MCF 10A (cell line): ENCODE measurements at regions not wholly inside any gene's neighbourhood (a gene's known extent, or its start where the extent isn't known, plus 50 kb on each side); places are given as distances from the start of the nearest gene placed in this dataset.
A peak's percentile ranks its signal among the peaks of the same experiment; 100 is the strongest.
"Not testable (repeated sequence)": the region's sequence is repeated elsewhere in the genome, so short reads cannot be mapped to it uniquely, and the experiment has no call there.

Source experiments
- BruUV-seq: library from RNA; stranded (reverse); fragments of 400-500 nt; replicated peaks from 2 replicates; lab custom pipeline; 2021; lab: Mats Ljungman, UMichigan
- CTCF ChIA-PET: fragments of 300-600 bp; sonication (Branson Sonifier 250); formaldehyde crosslinking; extraction: SDS; loops from one replicate; lab custom pipeline; 2021; ENCODE audit warnings: antibody characterized with exemption, inconsistent platforms; lab: Yijun Ruan, JAX
- POLR2A ChIA-PET: fragments of 300-600, 350-650 bp; sonication (Branson Sonifier 250); formaldehyde crosslinking; extraction: SDS; loops from one replicate; lab custom pipeline; 2020; ENCODE audit warnings: antibody characterized with exemption, inconsistent platforms; lab: Yijun Ruan, JAX
- DNase-seq: peaks from one replicate; pipeline ENCODE4 v3.0.0-alpha.2; 2018; ENCODE audit not compliant: unreplicated experiment
- H3K27ac Mint-ChIP-seq: one replicate; pipeline ENCODE4 v1.8.0; 2022; ENCODE audit warnings: mild to moderate bottlenecking, low read depth, mixed read lengths; ENCODE audit not compliant: unreplicated experiment
- H3K27me3 Mint-ChIP-seq: one replicate; pipeline ENCODE4 v1.8.0; 2022; ENCODE audit warnings: mixed read lengths; ENCODE audit not compliant: insufficient read depth, unreplicated experiment
- H3K36me3 Mint-ChIP-seq: one replicate; pipeline ENCODE4 v1.8.0; 2022; ENCODE audit warnings: mild to moderate bottlenecking, moderate library complexity, mixed read lengths; ENCODE audit not compliant: insufficient read depth, unreplicated experiment
- H3K4me1 Mint-ChIP-seq: one replicate; pipeline ENCODE4 v1.8.0; 2022; ENCODE audit warnings: mixed read lengths; ENCODE audit not compliant: insufficient read depth, unreplicated experiment
- H3K4me3 Mint-ChIP-seq: one replicate; pipeline ENCODE4 v1.8.0; 2022; ENCODE audit warnings: mild to moderate bottlenecking, moderate library complexity, mixed read lengths; ENCODE audit not compliant: unreplicated experiment
- H3K9me3 Mint-ChIP-seq: one replicate; pipeline ENCODE4 v1.8.0; 2022; ENCODE audit warnings: mixed read lengths; ENCODE audit not compliant: unreplicated experiment
- intact Hi-C: fragments of 100-400 bp; cut with micrococcal nuclease; formaldehyde crosslinking; loops from 2 replicates; pipeline ENCODE4 v1.14.1; 2022
- TF ChIP-seq, protein P1 (sequence below): fragments of 200-600 bp; IDR thresholded peaks from one replicate; pipeline ENCODE4 v1.8.0; 2022; ENCODE audit warnings: antibody characterized with exemption, mild to moderate bottlenecking; ENCODE audit not compliant: unreplicated experiment

DNA sequence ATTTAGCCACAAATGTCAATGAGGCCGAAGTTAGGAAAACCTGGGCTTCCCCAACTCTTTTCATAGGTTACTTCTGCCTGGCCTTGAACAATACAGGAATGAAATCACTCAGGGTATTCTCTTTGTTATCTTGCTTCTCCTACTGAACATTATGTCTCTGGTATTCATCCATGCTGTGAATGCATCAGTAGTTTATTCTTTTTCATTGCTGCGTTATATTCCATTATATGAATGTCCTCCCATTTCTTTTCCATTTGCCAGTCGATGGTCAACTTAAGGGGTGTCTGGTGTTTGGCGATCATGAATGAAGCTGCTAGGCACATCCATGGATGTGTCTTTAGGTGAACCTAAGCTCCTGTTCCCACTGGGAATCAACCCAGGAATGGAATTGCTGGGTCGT, 128.3 kb downstream of the CRLF3 start:
- DNase-seq: no peak
- Mint-ChIP-seq H3K4me3 (no peak overlapping the region), H3K27me3 (no peaks in the 10 kb centered on the region), H3K4me1 (peaks cover 10% of the 10 kb centered on the region), H3K27ac (no peak overlapping the region), H3K9me3 (no peaks in the 10 kb centered on the region), H3K36me3 (no peaks in the 10 kb centered on the region)
- POLR2A ChIA-PET: no interaction called here
- CTCF ChIA-PET: interaction anchor here (0.6 kb wide), 1 partner anchor 89 kb away, joined by 4 read pairs; no protein-coding TSS in a partner anchor
- intact Hi-C loops: no loop called here
- no TSS peak for BruUV-seq
- TF ChIP-seq, protein P1, sequence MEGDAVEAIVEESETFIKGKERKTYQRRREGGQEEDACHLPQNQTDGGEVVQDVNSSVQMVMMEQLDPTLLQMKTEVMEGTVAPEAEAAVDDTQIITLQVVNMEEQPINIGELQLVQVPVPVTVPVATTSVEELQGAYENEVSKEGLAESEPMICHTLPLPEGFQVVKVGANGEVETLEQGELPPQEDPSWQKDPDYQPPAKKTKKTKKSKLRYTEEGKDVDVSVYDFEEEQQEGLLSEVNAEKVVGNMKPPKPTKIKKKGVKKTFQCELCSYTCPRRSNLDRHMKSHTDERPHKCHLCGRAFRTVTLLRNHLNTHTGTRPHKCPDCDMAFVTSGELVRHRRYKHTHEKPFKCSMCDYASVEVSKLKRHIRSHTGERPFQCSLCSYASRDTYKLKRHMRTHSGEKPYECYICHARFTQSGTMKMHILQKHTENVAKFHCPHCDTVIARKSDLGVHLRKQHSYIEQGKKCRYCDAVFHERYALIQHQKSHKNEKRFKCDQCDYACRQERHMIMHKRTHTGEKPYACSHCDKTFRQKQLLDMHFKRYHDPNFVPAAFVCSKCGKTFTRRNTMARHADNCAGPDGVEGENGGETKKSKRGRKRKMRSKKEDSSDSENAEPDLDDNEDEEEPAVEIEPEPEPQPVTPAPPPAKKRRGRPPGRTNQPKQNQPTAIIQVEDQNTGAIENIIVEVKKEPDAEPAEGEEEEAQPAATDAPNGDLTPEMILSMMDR: no peak

DNA sequence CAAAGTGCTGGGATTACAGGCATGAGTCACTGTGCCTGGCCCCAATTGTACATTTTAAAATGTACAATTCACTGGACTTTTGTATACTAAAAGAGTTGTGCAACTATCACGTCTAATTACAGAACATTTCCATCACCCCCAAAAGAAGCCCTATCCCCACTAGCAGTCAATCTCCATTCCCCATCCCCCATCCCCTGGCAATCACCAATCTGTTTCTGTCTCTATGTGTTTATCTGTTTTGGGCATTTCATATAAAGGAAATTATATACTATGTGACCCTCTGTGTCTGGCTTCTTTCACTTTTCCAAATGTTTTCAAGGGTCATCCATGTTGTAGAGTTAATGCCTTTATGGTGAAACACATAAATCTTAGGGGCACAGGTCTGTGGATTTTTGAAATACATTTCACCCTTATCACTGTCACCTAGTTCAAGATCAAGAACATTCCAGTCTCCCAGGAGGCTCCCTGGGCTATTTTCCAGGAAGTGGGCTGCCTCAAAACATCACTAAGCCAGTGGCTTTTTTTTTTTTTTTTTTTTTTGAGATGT, 129.2 kb downstream of the CRLF3 start:
- peaks cover 10% of the 10 kb centered on the region for H3K4me1 Mint-ChIP-seq
- H3K27ac Mint-ChIP-seq, intact Hi-C loops, H3K4me3 Mint-ChIP-seq, CTCF ChIA-PET, POLR2A ChIA-PET, H3K9me3 Mint-ChIP-seq, BruUV-seq, H3K27me3 Mint-ChIP-seq, H3K36me3 Mint-ChIP-seq: not testable (repeated sequence)
- peak; percentile 14 for DNase-seq

DNA sequence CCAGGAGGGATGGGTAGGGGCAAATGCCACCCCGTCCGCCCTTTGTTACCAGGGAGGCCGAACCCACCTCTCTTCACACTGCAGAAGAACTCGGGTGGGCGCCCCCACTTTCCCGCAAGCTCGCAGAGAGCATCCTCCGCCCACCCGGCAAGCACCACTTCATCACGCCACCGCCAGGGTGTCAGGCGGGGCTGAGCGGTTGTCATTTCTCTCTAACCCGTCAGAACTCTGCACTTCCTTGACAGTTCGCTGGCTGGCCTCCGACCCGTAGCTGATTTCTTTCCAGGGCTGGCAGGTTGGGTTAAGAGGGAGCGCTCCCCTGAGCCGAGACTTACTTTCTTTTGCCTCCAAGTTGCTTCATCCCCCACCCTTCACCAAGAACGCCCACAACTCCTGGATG, 130.7 kb downstream of the CRLF3 start:
- H3K27me3 Mint-ChIP-seq, intact Hi-C loops, H3K4me3 Mint-ChIP-seq, BruUV-seq, H3K27ac Mint-ChIP-seq, H3K36me3 Mint-ChIP-seq, H3K9me3 Mint-ChIP-seq, CTCF ChIA-PET, DNase-seq, POLR2A ChIA-PET: not testable (repeated sequence)
- H3K4me1 Mint-ChIP-seq: peaks cover 10% of the 10 kb centered on the region

DNA sequence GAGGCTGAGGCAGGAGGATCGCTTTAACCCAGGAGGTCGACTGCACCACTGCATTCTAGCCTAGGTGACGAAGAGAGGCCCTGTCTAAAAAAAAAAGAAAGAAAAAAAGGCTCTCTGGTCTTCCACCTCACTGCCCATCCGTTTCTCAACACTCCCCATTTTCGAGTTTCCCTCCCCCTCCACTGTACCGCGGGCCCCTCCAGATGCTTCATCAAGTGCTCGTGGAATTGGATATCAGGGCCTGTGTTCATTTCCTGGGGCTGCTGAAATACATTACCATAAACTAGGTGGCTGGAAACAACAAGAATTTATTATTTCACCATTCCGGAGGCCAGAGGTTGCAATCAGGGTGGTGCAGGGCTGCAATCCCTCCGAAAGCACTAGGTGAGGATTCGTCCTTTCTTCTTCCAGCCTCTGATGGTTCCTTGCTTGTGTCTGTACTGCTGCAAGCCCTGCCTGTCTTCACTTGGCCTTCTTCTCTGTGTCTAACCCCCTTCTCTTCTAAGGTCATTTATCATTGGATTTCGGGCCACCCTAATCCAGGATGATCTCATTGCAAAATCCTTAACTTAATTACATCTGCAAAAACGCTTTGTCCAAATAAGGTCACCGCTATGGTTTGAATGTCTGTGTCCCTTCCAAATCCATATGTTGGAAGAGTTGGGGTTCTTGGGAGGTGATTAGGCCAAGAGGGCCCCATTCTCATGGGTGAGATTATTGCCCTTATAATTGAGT, 135.1 kb downstream of the CRLF3 start:
- H3K4me1 Mint-ChIP-seq, H3K36me3 Mint-ChIP-seq, DNase-seq, H3K9me3 Mint-ChIP-seq, H3K27me3 Mint-ChIP-seq, POLR2A ChIA-PET, H3K27ac Mint-ChIP-seq, H3K4me3 Mint-ChIP-seq, BruUV-seq, intact Hi-C loops: not testable (repeated sequence)
- CTCF ChIA-PET: interaction anchor here (1.4 kb wide), 1 partner anchor 8 kb away, joined by 5 read pairs; no protein-coding TSS in a partner anchor

DNA sequence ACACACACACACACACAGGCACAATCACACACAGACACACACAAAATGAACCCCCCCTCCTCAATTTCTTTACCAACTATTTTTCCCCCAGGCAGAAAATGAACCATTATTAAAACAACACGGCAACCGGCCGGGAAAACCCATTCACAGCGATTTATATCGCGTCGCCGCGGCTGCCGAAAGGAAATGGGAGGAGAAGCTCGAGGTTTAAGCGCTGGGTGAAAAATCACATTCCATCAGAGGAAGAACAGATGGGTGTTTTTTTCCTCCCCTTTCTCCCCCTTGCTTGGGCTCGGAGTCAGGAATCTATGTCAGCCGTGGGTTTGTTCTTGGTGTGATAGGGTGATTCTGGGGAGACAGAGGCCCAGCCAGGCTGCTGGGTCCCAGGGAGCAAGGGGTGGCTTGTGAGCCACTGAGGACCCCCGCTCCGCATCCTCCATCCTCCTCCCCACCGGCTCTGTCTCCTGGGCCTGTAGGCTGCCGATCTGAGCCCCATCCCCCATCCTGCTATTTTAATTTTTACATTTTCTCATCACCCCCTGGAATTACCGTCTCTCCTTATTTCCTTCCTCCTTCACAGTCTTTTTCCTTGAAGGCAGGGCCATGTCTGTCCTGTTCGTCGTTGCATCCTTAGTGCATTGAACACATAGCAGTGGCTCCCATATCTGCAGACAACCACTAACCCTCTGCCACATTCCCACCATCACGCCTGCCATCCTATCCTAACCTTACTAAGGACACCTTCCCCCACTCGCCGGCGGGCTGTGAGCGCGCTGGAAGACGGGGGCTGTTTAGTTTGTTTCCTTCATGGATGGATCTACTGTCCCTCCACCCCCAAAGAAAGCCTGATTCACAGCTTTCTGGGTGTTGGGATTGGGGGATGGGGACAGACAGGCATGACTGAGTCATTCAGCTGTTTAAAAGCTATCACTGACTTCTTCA, 137.7 kb downstream of the CRLF3 start:
- DNase-seq, H3K27me3 Mint-ChIP-seq, POLR2A ChIA-PET, H3K36me3 Mint-ChIP-seq, H3K4me3 Mint-ChIP-seq, BruUV-seq, H3K9me3 Mint-ChIP-seq, H3K27ac Mint-ChIP-seq, H3K4me1 Mint-ChIP-seq, intact Hi-C loops: not testable (repeated sequence)
- CTCF ChIA-PET: interaction anchor here (1.2 kb wide), 1 partner anchor 11 kb away, joined by 4 read pairs; no protein-coding TSS in a partner anchor

DNA sequence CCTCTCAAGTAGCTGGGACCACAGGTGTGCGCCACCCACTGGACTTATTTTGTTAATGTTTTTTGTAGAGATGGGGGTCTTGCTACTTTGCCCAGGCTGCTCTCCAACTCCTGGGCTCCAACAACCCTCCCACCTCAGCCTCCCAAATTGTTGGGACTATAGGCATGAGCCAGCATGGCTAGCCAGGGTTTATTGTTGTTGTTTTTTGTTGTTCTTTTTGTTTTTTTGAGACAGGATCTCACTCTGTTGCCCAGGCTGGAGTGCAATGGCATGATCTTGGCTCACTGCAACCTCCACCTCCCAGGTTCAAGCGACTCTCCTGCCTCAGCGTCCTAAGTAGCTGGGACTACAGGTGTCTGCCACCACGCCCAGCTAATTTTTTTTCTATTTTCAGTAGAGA, 142.2 kb downstream of the CRLF3 start:
- H3K9me3 Mint-ChIP-seq, H3K4me1 Mint-ChIP-seq, H3K36me3 Mint-ChIP-seq, H3K27me3 Mint-ChIP-seq, BruUV-seq, H3K4me3 Mint-ChIP-seq, intact Hi-C loops, DNase-seq, H3K27ac Mint-ChIP-seq: not testable (repeated sequence)
- ChIA-PET CTCF (interaction anchor here (0.7 kb wide), 1 partner anchor 35 kb away, joined by 3 read pairs; no protein-coding TSS in a partner anchor), POLR2A (interaction anchor here (0.7 kb wide), 1 partner anchor 403 kb away, joined by 3 read pairs; no protein-coding TSS in a partner anchor)

DNA sequence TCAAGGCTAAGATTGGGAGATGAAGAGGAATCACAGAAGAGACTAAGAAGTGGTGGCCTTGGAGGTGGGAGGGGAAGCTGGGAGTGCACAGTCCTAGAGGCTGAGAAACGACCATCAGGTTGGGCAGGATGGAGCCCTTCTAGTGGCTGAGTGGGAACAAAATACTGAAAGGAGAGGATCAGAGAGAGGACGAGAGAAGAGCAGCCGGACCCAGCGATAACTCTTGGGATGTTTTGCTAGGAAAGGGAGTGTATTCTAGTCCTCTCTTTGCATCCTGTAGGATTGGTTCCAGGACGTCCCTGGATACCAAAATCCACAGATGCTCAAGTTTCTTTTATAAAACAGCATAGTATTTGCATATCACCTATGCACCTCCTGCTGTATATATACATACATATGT, 143.8 kb downstream of the CRLF3 start:
- CTCF ChIA-PET, POLR2A ChIA-PET, H3K4me1 Mint-ChIP-seq, H3K27me3 Mint-ChIP-seq, DNase-seq, H3K4me3 Mint-ChIP-seq, BruUV-seq, intact Hi-C loops, H3K36me3 Mint-ChIP-seq, H3K9me3 Mint-ChIP-seq, H3K27ac Mint-ChIP-seq: not testable (repeated sequence)
